ENCODE measurements at regions not wholly inside any gene's neighbourhood (a gene's known extent, or its start where the extent isn't known, plus 50 kb on each side); places are given as distances from the start of the nearest gene placed in this dataset.
"Not testable (repeated sequence)": the region's sequence is repeated elsewhere in the genome, so short reads cannot be mapped to it uniquely, and the experiment has no call there.

- no peak for DNase-seq (ENCODE audit: extremely low read depth, low read depth)
- no peak for TF ChIP-seq CTCF (IDR thresholded peaks at IDR 0.05; ENCODE audit: low read depth, low read length)
Observed at GRCh38 chr3:56942523-56942922, 117.9 kb upstream of the SPATA12 start.

DNA sequence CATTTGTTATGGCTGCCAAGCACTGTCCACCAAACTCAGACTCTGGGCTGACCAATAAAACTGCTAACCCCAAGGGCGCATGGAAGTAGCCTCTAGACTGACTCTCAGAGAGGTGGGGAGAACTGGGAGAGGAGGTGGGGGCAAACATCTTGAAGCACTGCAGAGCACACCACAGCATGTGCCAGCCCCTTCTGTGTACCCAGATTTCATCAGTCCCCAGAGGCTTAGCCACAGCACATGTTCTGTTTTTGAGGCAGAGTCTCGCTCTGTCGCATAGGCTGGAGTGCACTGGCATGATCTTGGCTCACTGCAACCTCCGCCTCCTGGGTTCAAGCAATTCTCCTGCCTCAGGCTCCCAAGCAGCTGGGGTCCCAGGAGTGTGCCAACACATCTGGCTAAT lies 119.5 kb upstream of the SPATA12 start:
- no peak for TF ChIP-seq CTCF (IDR thresholded peaks at IDR 0.05; ENCODE audit: low read depth, low read length)
- DNase-seq (ENCODE audit: extremely low read depth, low read depth), result no peak

GRCh38 chr3:56940321-56940720 lies 120.1 kb upstream of the SPATA12 start:
- TF ChIP-seq CTCF (IDR thresholded peaks at IDR 0.05; ENCODE audit: low read depth, low read length), result no peak
- no peak for DNase-seq (ENCODE audit: extremely low read depth, low read depth)

GRCh38 chr3:56939834-56940233 lies 120.6 kb upstream of the SPATA12 start:
- no peak for TF ChIP-seq CTCF (IDR thresholded peaks at IDR 0.05; ENCODE audit: low read depth, low read length)
- no peak for DNase-seq (ENCODE audit: extremely low read depth, low read depth)

DNA sequence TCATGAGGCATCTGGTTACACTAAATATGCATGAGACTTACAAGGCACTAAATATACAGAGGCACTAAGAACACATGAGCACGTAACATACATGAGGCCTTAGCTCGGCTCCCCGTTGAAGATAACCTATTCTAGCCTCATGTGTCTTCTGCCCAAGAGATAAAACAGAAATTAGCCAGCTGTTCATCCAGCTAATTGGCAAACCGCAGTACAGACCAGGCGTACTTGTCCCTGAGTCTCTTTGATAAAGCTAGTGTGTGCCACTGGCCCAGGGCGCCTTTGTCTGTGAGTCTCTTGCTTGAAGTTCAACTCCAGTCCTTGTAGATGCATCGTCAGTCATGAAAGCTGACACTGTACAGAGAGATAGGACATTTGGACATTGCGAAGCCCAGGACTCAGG lies 121.9 kb upstream of the SPATA12 start:
- no peak for TF ChIP-seq CTCF (IDR thresholded peaks at IDR 0.05; ENCODE audit: low read depth, low read length)
- no peak for DNase-seq (ENCODE audit: extremely low read depth, low read depth)

GRCh38 chr3:56937580-56937979 lies 122.9 kb upstream of the SPATA12 start:
- no peak for TF ChIP-seq CTCF (IDR thresholded peaks at IDR 0.05; ENCODE audit: low read depth, low read length)
- DNase-seq (ENCODE audit: extremely low read depth, low read depth), result no peak

- no peak for TF ChIP-seq CTCF (IDR thresholded peaks at IDR 0.05; ENCODE audit: low read depth, low read length)
- no peak for DNase-seq (ENCODE audit: extremely low read depth, low read depth)
Observed at GRCh38 chr3:56935811-56936210, 124.7 kb upstream of the SPATA12 start.

GRCh38 chr3:56934481-56934880 lies 126.0 kb upstream of the SPATA12 start:
- DNase-seq (ENCODE audit: extremely low read depth, low read depth), result not testable (repeated sequence)

Measured in AG09319 (cell line).